Spleen (tissue), 7 donors: ENCODE measurements at regions not wholly inside any gene's neighbourhood (a gene's known extent, or its start where the extent isn't known, plus 50 kb on each side); places are given as distances from the start of the nearest gene placed in this dataset.

Experiments used
- CTCF ChIP-seq, 11 experiments: fragments of 200-600 bp in 7 of 11; fragments of 450-650 bp in 4 of 11; sonication (generic) in 4 of 11; IDR thresholded peaks in 8 of 11; conservative IDR thresholded peaks in 3 of 11; 1 replicate in 7 of 11; 2 replicates in 4 of 11; pipeline versions ENCODE4 v1.4.0 to v1.8.0; 2016 to 2021; ENCODE audit warnings: antibody characterized with exemption in 11 of 11, inconsistent platforms in 4 of 11, mild to moderate bottlenecking in 1 of 11
- POLR2A ChIP-seq, 3 donors: fragments of 450-650 bp; IDR thresholded peaks; one replicate each; pipeline ENCODE4 v1.5.1; 2017; ENCODE audit warnings: antibody characterized with exemption in 3 of 3, mild to moderate bottlenecking in 1 of 3
- POLR2AphosphoS5 ChIP-seq, 3 donors: sonication (generic); formaldehyde crosslinking; IDR thresholded peaks; one replicate each; pipeline ENCODE4 v1.5.1; 2017; ENCODE audit warnings: antibody characterized with exemption in 3 of 3
- donor health status: DM: no; HTN: no; CAD: no; lungs with moderate emphysema.
- donor health status: DM: no; HTN: no; CAD: no.
- donor health status: DM: no; HTN: no; CAD: no.

GRCh38 chr4:131001371-131001770, 1905.4 kb downstream of the C4orf33 start:
- no peak for TF ChIP-seq CTCF (IDR thresholded peaks at IDR 0.05 in 8 of 11, conservative IDR thresholded peaks at IDR 0.05 in 3 of 11)
- TF ChIP-seq POLR2AphosphoS5 (IDR thresholded peaks at IDR 0.05): no peak
- no peak for TF ChIP-seq POLR2A (IDR thresholded peaks at IDR 0.05)
